HepG2 (cell line): ENCODE measurements at regions not wholly inside any gene's neighbourhood (a gene's known extent, or its start where the extent isn't known, plus 50 kb on each side); places are given as distances from the start of the nearest gene placed in this dataset.

ENCODE experiments used
- ATAC-seq: fragments of 200-7000 bp; cut with Tn5 transposase; 3 replicates; pipeline ENCODE4 v1.9.1; 2020; ENCODE audit warnings: mild to moderate bottlenecking, moderate library complexity
- BruUV-seq: library from RNA; stranded (reverse); fragments of 400-500 nt; replicated peaks from 2 replicates; lab custom pipeline; 2021; lab: Mats Ljungman, UMichigan
- CTCF ChIA-PET: fragments of 300-600 bp; formaldehyde crosslinking; extraction: SDS; loops from one replicate; lab custom pipeline; 2021; ENCODE audit warnings: low total read pairs, inconsistent platforms, low intra/inter-chr PET ratio; lab: Yijun Ruan, JAX
- POLR2A ChIA-PET: fragments of 350-600 bp; sonication (Branson Sonifier 250); formaldehyde crosslinking; loops from one replicate; lab custom pipeline; 2020; ENCODE audit warnings: antibody characterized with exemption, inconsistent platforms; lab: Yijun Ruan, JAX
- DNase-seq: peaks from one replicate; pipeline ENCODE4 v3.0.0-alpha.2; 2015; ENCODE audit warnings: low spot score
- FAIRE-seq: peaks from 3 replicates; lab custom pipeline; 2011; peaks lifted over from hg19 to GRCh38; lab: Jason Lieb, UNC
- H2AFZ ChIP-seq: one replicate; pipeline ENCODE4 v1.6.1; 2011; ENCODE audit warnings: low read length, inconsistent platforms
- H3K27ac ChIP-seq: fragments of 300-600 bp; 3 replicates; pipeline ENCODE4 v1.8.0; 2011; ENCODE audit warnings: mixed run types, mild to moderate bottlenecking, mixed read lengths, low read length, inconsistent platforms; ENCODE audit not compliant: insufficient read depth; ENCODE audit errors: extremely low read length
- H3K27me3 ChIP-seq, 2 experiments: fragments of 200-600 bp in 1 of 2; 2 replicates in 1 of 2; 3 replicates in 1 of 2; pipeline versions ENCODE4 v1.6.0 to v1.8.0; 2011; ENCODE audit warnings: low read length in 2 of 2, mild to moderate bottlenecking in 2 of 2, moderate library complexity in 2 of 2, inconsistent platforms in 1 of 2; ENCODE audit not compliant: insufficient read depth in 2 of 2, control insufficient read depth in 1 of 2
- H3K36me3 ChIP-seq, 2 experiments: fragments of 200-600 bp in 1 of 2; replicated peaks in 1 of 2; 2 replicates in 1 of 2; 3 replicates in 1 of 2; pipeline versions ENCODE4 v1.5.1 to v1.8.0; 2011; ENCODE audit warnings: low read length in 2 of 2, inconsistent platforms in 1 of 2; ENCODE audit not compliant: insufficient read depth in 2 of 2, control insufficient read depth in 1 of 2
- H3K4me1 ChIP-seq: 2 replicates; pipeline ENCODE4 v1.5.1; 2012; ENCODE audit warnings: low read length, inconsistent platforms; ENCODE audit not compliant: insufficient read depth
- H3K4me2 ChIP-seq: 2 replicates; pipeline ENCODE4 v1.6.0; 2011; ENCODE audit warnings: low read depth, low read length, inconsistent platforms
- H3K4me3 ChIP-seq, 3 experiments: fragments of 200-600 bp in 1 of 3; sonication (generic), shearing (Covaris generic) in 1 of 3; replicated peaks in 1 of 3; 2 replicates each; pipeline ENCODE4 v1.5.1; 2011 to 2016; ENCODE audit warnings: low read length in 3 of 3, inconsistent platforms in 2 of 3, low read depth in 2 of 3, mild to moderate bottlenecking in 2 of 3, control low read depth in 1 of 3, mixed read lengths in 1 of 3; ENCODE audit not compliant: insufficient read depth in 1 of 3
- H3K79me2 ChIP-seq: one replicate; pipeline ENCODE4 v1.6.1; 2011; ENCODE audit warnings: low read length, inconsistent platforms; ENCODE audit not compliant: insufficient read depth
- H3K9ac ChIP-seq: 2 replicates; pipeline ENCODE4 v1.6.0; 2011; ENCODE audit warnings: mild to moderate bottlenecking, low read depth, low read length, inconsistent platforms; ENCODE audit not compliant: insufficient read depth
- H3K9me3 ChIP-seq: 2 replicates; pipeline ENCODE4 v1.5.1; 2012; ENCODE audit warnings: mild to moderate bottlenecking, low read length
- H4K20me1 ChIP-seq: 2 replicates; pipeline ENCODE4 v1.6.0; 2011; ENCODE audit warnings: inconsistent platforms, mild to moderate bottlenecking, low read length, moderate library complexity; ENCODE audit not compliant: insufficient read depth
- HNRNPK ChIP-seq: fragments of 200-400 bp; formaldehyde crosslinking; IDR thresholded peaks from 2 replicates; pipeline ENCODE4 v1.6.1; 2018; ENCODE audit warnings: low read length, low read depth, moderate library complexity, mild to moderate bottlenecking; ENCODE audit not compliant: poor library complexity, severe bottlenecking
- HNRNPUL1 ChIP-seq: fragments of 200-400 bp; formaldehyde crosslinking; IDR thresholded peaks from 2 replicates; pipeline ENCODE4 v1.6.1; 2017; ENCODE audit warnings: low read depth, mild to moderate bottlenecking, low read length, moderate library complexity
- PHF20 ChIP-seq: sonication (generic); formaldehyde crosslinking; IDR thresholded peaks from 2 replicates; pipeline ENCODE4 v1.5.0; 2020; ENCODE audit warnings: mild to moderate bottlenecking, missing genetic modification reagents
- REPIN1 ChIP-seq: sonication (generic); formaldehyde crosslinking; IDR thresholded peaks from 2 replicates; pipeline ENCODE4 v1.8.0; 2022; ENCODE audit warnings: missing genetic modification reagents, low read depth, mild to moderate bottlenecking, borderline replicate concordance
- ZNF446 ChIP-seq: sonication (generic); formaldehyde crosslinking; IDR thresholded peaks from 2 replicates; pipeline ENCODE4 v1.5.0; 2020; ENCODE audit warnings: mild to moderate bottlenecking, missing genetic modification reagents
- ZNF616 ChIP-seq: sonication (generic); formaldehyde crosslinking; IDR thresholded peaks from 2 replicates; pipeline ENCODE4 v1.5.0; 2020; ENCODE audit warnings: low read depth, mild to moderate bottlenecking, missing genetic modification reagents
- ZSCAN20 ChIP-seq: sonication (generic); formaldehyde crosslinking; IDR thresholded peaks from 2 replicates; pipeline ENCODE4 v1.4.0; 2020; ENCODE audit warnings: missing genetic modification reagents, mild to moderate bottlenecking, borderline replicate concordance
- WGBS: methylation state at CpG from one replicate; pipeline ENCODE4 v1.1.6; 2017; ENCODE audit warnings: low lambda C conversion rate; 5-methylcytosine and 5-hydroxymethylcytosine counted together
- in situ Hi-C: cut with HindIII; loops from 2 replicates; pipeline ENCODE4 v1.10.0; 2017; ENCODE audit warnings: low pct_unique_long_range_greater_than_20kb; ENCODE audit not compliant: extremely low pct_ligation_motif_present
- intact Hi-C: fragments of 100-400 bp; cut with micrococcal nuclease; formaldehyde crosslinking; loops from one replicate; pipeline ENCODE4 v1.10.0; 2022; ENCODE audit not compliant: unreplicated experiment
- TF ChIP-seq, protein P1 (sequence below): sonication (generic); formaldehyde crosslinking; conservative IDR thresholded peaks from 2 replicates; pipeline ENCODE4 v1.4.0; 2020; ENCODE audit warnings: missing genetic modification reagents
- TF ChIP-seq, protein P2 (sequence below): sonication (generic); formaldehyde crosslinking; conservative IDR thresholded peaks from 2 replicates; pipeline ENCODE4 v1.8.0; 2022; ENCODE audit warnings: missing genetic modification reagents

GRCh38 chr14:48125654-48126053 is 450.2 kb upstream of the MDGA2 start:
- TF ChIP-seq ZSCAN20 (CRISPR knock-in tag) (no peak), REPIN1 (no peak), ZNF616 (CRISPR knock-in tag) (no peak), ZNF446 (CRISPR knock-in tag) (no peak), HNRNPUL1 (no peak), HNRNPK (no peak), PHF20 (no peak)
- TF ChIP-seq, protein P1, sequence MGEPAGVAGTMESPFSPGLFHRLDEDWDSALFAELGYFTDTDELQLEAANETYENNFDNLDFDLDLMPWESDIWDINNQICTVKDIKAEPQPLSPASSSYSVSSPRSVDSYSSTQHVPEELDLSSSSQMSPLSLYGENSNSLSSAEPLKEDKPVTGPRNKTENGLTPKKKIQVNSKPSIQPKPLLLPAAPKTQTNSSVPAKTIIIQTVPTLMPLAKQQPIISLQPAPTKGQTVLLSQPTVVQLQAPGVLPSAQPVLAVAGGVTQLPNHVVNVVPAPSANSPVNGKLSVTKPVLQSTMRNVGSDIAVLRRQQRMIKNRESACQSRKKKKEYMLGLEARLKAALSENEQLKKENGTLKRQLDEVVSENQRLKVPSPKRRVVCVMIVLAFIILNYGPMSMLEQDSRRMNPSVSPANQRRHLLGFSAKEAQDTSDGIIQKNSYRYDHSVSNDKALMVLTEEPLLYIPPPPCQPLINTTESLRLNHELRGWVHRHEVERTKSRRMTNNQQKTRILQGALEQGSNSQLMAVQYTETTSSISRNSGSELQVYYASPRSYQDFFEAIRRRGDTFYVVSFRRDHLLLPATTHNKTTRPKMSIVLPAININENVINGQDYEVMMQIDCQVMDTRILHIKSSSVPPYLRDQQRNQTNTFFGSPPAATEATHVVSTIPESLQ (CRISPR knock-in tag): no peak
- TF ChIP-seq, protein P2, sequence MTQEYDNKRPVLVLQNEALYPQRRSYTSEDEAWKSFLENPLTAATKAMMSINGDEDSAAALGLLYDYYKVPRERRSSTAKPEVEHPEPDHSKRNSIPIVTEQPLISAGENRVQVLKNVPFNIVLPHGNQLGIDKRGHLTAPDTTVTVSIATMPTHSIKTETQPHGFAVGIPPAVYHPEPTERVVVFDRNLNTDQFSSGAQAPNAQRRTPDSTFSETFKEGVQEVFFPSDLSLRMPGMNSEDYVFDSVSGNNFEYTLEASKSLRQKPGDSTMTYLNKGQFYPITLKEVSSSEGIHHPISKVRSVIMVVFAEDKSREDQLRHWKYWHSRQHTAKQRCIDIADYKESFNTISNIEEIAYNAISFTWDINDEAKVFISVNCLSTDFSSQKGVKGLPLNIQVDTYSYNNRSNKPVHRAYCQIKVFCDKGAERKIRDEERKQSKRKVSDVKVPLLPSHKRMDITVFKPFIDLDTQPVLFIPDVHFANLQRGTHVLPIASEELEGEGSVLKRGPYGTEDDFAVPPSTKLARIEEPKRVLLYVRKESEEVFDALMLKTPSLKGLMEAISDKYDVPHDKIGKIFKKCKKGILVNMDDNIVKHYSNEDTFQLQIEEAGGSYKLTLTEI (CRISPR knock-in tag): no peak
- H3K4me3 ChIP-seq: no peak overlapping the region
- no peak overlapping the region for H3K4me2 ChIP-seq
- no peaks in the 10 kb centered on the region for H3K4me1 ChIP-seq
- H3K36me3 ChIP-seq: no peaks in the 10 kb centered on the region
- POLR2A ChIA-PET: no interaction called here
- DNase-seq (no peak), ATAC-seq (no peak), FAIRE-seq (no peak)
- no peaks in the 10 kb centered on the region for H3K79me2 ChIP-seq
- H2AFZ ChIP-seq: no peak overlapping the region
- H3K27ac ChIP-seq: no peak overlapping the region
- in situ Hi-C loops: no loop called here
- no peaks in the 10 kb centered on the region for H4K20me1 ChIP-seq
- no TSS peak for BruUV-seq
- no peak overlapping the region for H3K9ac ChIP-seq
- no peaks in the 10 kb centered on the region for H3K27me3 ChIP-seq
- 0% methylated on average over 4 of the region's 4 CpGs for WGBS
- peaks cover 4% of the 10 kb centered on the region for H3K9me3 ChIP-seq
- intact Hi-C loops: no loop called here
- CTCF ChIA-PET: no interaction called here
